WERI-Rb-1 (cell line): ENCODE measurements at regions not wholly inside any gene's neighbourhood (a gene's known extent, or its start where the extent isn't known, plus 50 kb on each side); places are given as distances from the start of the nearest gene placed in this dataset.

Source experiments
- DNase-seq: peaks from one replicate; pipeline ENCODE4 v3.0.0-alpha.2; 2020
- H3K27ac ChIP-seq: fragments of 250-450 bp; sonication (Bioruptor Pico); 2 replicates; pipeline ENCODE4 v1.5.1; 2020; ENCODE audit warnings: mild to moderate bottlenecking, moderate library complexity
- H3K27me3 ChIP-seq: fragments of 250-450 bp; sonication (Bioruptor Pico); 2 replicates; pipeline ENCODE4 v1.5.1; 2021; ENCODE audit warnings: mild to moderate bottlenecking, low read depth, moderate library complexity; ENCODE audit not compliant: insufficient read depth, severe bottlenecking
- H3K36me3 ChIP-seq: fragments of 250-450 bp; sonication (Bioruptor Pico); 2 replicates; pipeline ENCODE4 v1.5.1; 2020; ENCODE audit warnings: mild to moderate bottlenecking, moderate library complexity
- H3K4me3 ChIP-seq: 2 replicates; pipeline ENCODE4 v1.5.1; 2011; ENCODE audit warnings: low read depth, mild to moderate bottlenecking, control low read depth, low read length
- H3K9me3 ChIP-seq: fragments of 250-450 bp; sonication (Bioruptor Pico); 2 replicates; pipeline ENCODE4 v1.5.1; 2021; ENCODE audit warnings: mild to moderate bottlenecking, moderate library complexity; ENCODE audit not compliant: severe bottlenecking
- TF ChIP-seq, protein P1 (sequence below): IDR thresholded peaks from 2 replicates; pipeline ENCODE4 v1.5.1; 2011; ENCODE audit warnings: low read depth, mild to moderate bottlenecking, control low read depth, inconsistent platforms, low read length

DNA sequence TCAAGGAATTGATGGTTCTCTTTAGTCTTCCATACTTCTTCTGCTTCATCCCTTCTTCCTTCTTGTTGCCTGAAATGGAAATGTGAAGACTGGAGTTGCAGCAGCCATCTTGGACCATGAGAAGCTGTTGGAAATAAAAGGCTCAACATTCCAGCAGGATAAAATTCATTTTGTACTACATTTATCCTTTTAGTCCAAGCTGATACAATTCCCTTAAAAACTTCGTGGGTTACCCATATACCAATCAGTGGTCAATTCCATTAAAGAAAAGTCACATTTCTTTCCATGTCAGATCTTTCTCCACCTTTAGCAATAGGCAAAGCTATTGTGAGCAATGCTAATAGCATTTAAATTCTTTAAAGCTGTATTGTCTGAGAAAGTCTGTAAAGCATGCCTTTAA is 141.3 kb upstream of the LYZL2 start:
- Histone ChIP-seq H3K36me3 (no peaks in the 10 kb centered on the region), H3K4me3 (no peak overlapping the region), H3K27ac (no peak overlapping the region), H3K9me3 (no peaks in the 10 kb centered on the region), H3K27me3 (no peaks in the 10 kb centered on the region)
- no peak for DNase-seq
- TF ChIP-seq, protein P1, sequence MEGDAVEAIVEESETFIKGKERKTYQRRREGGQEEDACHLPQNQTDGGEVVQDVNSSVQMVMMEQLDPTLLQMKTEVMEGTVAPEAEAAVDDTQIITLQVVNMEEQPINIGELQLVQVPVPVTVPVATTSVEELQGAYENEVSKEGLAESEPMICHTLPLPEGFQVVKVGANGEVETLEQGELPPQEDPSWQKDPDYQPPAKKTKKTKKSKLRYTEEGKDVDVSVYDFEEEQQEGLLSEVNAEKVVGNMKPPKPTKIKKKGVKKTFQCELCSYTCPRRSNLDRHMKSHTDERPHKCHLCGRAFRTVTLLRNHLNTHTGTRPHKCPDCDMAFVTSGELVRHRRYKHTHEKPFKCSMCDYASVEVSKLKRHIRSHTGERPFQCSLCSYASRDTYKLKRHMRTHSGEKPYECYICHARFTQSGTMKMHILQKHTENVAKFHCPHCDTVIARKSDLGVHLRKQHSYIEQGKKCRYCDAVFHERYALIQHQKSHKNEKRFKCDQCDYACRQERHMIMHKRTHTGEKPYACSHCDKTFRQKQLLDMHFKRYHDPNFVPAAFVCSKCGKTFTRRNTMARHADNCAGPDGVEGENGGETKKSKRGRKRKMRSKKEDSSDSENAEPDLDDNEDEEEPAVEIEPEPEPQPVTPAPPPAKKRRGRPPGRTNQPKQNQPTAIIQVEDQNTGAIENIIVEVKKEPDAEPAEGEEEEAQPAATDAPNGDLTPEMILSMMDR = no peak

DNA sequence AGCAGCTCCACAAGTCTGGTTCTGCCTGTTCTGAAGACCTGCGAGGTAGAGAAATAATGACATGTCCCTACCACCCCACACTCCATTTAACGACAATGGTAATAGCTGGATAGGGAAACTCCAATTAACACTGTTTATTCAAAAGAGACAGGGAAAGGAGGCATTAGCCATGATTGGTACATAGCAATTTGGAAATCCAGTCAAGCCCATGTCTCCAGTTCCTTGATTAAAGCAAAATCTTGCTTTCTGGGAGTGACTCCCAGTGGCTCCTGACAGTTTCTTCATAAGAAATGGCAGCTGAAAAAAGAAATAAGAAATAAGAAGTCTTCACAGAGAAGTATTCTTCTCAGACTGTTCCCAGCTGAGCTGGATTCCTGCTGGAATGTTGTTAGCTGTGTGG is 140.7 kb upstream of the LYZL2 start:
- Histone ChIP-seq H3K36me3 (no peaks in the 10 kb centered on the region), H3K9me3 (no peaks in the 10 kb centered on the region), H3K27me3 (no peaks in the 10 kb centered on the region), H3K27ac (no peak overlapping the region), H3K4me3 (no peak overlapping the region)
- DNase-seq = no peak
- TF ChIP-seq, protein P1 = no peak

DNA sequence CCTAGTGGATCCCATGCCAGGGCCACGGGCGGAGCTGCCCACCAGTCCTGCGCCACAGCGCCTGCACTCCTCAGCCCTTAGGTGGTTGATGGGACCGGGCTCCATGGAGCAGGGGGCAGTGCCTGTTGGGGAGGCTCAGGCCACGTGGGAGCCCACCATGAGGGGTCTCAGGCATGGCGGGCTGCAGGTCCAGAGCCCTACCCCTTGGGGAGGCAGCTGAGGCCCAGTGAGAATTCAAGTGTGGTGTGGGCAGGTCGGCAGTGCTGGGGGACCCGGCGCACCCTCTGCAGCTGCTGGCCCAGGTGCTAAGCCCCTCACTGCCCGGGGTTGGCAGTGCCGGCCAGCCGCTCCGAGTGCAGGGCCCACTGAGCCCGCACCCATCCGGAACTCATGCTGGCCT is 139.8 kb upstream of the LYZL2 start:
- no peak for DNase-seq
- TF ChIP-seq, protein P1 = no peak
- Histone ChIP-seq H3K36me3 (no peaks in the 10 kb centered on the region), H3K27ac (no peak overlapping the region), H3K27me3 (no peaks in the 10 kb centered on the region), H3K4me3 (no peak overlapping the region), H3K9me3 (no peaks in the 10 kb centered on the region)

DNA sequence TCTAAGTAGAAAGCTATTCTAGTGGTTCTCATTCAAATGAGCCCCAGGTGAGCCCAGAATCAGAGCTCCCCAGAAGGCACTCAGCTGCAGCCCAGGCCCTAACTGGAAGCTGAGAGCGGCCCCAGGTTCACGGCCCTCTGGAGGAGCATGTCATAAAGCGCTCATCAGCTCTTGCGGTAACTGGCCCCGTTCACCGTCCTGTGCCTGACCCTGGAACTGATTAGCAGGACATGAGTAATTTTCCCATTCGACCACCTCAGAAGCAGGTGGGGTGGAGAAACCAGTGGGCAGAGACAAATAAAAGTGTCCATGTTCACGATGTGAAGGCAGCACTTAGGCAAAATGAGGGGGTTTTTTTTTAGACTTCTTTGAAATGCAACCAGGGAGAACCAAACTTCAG is 136.1 kb upstream of the LYZL2 start:
- no peak for DNase-seq
- TF ChIP-seq, protein P1 = no peak
- H3K9me3 ChIP-seq = no peaks in the 10 kb centered on the region
- no peaks in the 10 kb centered on the region for H3K36me3 ChIP-seq
- H3K4me3 ChIP-seq = no peak overlapping the region
- no peaks in the 10 kb centered on the region for H3K27me3 ChIP-seq
- H3K27ac ChIP-seq = no peak overlapping the region

DNA sequence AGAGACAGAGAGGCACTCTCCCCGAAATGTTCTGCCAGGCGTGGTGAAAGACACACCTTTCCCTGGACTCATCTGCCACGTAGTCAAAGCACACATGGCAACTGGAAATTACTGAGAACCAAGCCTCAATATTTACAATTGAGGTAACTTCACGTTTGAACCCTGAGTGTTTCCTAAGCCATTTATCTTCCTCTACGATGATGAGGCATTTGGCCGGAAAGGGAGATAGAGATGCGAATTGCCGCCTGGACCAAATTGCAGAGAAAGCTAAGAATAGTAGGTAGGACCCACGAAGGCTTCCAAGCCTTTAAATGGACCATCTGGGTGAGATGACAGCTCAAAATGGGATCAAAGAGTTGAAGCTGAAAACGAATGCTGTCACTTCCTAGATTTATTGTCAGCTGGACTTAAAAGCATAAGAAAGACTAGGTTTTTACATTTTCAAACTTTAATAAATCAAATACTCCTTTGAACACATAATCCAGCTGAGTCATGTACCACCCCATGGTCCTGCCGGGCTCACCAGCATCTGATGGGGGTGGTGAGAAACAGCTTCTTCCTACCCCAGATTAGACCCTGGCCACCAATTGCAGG is 135.6 kb upstream of the LYZL2 start:
- TF ChIP-seq, protein P1 = no peak
- DNase-seq = no peak

DNA sequence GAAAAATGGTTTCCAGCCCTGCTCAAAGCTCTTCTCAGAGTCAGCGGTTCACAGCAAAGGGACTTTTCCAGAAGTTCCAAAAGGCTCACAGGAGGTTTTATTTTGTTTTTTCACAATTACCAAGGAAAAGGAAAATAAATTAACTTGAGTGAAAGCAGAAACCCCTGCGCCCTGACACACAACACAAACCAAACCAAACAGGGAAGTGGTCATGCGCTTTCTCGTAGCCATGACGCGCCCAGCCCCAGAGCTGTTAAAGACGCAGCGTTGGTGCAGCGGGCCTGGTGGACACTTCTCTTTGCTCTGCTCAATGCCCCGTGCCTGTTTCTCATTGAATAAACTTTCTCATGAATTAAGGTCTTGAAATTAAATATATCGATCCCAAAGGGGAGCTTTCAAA is 134.4 kb upstream of the LYZL2 start:
- TF ChIP-seq, protein P1 = no peak
- H3K4me3 ChIP-seq = no peak overlapping the region
- no peaks in the 10 kb centered on the region for H3K9me3 ChIP-seq
- no peaks in the 10 kb centered on the region for H3K36me3 ChIP-seq
- H3K27ac ChIP-seq = no peak overlapping the region
- H3K27me3 ChIP-seq = no peaks in the 10 kb centered on the region
- no peak for DNase-seq

More for the DNA sequence above, 135.6 kb upstream of the LYZL2 start:
- H3K9me3 ChIP-seq = no peaks in the 10 kb centered on the region
- H3K27me3 ChIP-seq = no peaks in the 10 kb centered on the region
- no peak overlapping the region for H3K27ac ChIP-seq
- H3K4me3 ChIP-seq = no peak overlapping the region
- no peaks in the 10 kb centered on the region for H3K36me3 ChIP-seq
